Activated CD4-positive, CD25-positive, alpha-beta regulatory T cell (primary cell): ENCODE measurements at regions not wholly inside any gene's neighbourhood (a gene's known extent, or its start where the extent isn't known, plus 50 kb on each side); places are given as distances from the start of the nearest gene placed in this dataset.

ENCODE experiments used
- DNase-seq, 4 experiments: peaks; one replicate each; lab custom pipeline; 2025; lab: John Stamatoyannopoulos, UW

- DNase-seq: no peak
These were observed 285.6 kb downstream of the ETS1 start for GRCh38 chr11:128301756-128302155.

DNA sequence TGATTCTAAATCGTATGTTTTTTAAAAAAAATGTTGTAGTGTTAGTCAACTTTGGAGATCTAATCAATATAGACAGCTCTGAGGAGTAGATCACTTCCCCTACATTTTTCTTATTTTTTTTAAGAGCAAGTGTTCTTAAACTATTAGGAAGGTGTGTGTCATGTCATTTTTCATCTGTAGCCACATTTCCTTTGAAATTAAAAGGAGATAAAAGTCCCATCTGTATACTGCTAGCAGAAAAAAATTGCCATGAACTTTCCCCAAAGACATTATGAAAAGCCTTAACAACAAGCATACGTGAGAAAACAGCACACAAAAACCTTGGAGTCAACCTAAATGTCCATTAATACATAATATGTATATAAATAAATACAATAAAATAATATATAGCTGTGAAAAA is 286.6 kb downstream of the ETS1 start:
- DNase-seq: no peak

DNA sequence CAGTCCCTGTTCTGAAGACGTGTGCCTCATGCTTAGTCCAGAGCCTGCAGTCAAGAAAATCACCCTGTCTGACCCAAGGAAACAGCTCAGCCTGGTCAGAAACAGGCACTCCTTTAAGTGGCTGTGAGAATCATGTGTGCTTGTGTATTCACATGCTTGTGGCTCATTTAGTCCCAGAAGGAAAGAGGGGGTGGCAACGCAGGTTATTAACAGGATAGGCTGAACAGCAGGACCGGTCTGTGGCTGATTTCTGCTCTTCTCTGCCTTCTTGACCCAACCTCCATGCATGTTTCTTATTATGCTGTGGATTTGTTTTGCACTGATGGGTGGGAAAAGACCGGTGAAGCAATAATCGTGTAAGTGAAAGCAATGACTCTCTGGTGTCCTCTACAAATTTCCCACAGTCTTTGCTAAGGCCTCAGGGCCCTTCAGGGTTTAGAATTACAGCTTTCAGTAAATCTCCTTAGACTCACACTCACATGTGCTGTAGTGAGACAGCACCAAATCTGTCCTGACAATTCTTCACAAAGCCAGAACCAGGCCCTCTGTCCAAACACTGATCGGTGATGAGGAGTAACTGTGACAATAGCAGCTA is 288.1 kb downstream of the ETS1 start:
- no peak for DNase-seq

GRCh38 chr11:128298271-128298670 is 289.1 kb downstream of the ETS1 start:
- no peak for DNase-seq

GRCh38 chr11:128297805-128298204 is 289.6 kb downstream of the ETS1 start:
- DNase-seq: no peak

- DNase-seq: no peak
These were observed 290.2 kb downstream of the ETS1 start for GRCh38 chr11:128297091-128297651.

DNA sequence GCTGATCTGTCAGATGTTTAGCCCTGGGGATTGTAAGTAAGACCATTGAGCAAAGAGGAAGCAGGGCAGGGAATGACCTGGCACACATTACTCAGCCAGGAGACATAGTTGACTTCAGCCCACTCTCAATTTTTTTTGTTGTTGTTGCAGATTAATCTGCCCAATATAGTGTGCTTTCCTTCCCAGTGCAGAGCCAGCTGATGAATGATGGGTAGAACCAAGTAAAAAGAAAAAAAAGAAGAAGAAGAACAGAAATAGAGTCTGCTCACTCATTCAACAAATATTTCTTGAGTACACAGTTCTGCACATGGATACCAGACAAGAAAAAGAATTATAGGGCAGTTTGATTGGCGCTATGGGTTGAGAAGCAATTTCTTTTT is 292.7 kb downstream of the ETS1 start:
- DNase-seq: no peak

GRCh38 chr11:128294001-128294670 is 293.2 kb downstream of the ETS1 start:
- DNase-seq: no peak

DNA sequence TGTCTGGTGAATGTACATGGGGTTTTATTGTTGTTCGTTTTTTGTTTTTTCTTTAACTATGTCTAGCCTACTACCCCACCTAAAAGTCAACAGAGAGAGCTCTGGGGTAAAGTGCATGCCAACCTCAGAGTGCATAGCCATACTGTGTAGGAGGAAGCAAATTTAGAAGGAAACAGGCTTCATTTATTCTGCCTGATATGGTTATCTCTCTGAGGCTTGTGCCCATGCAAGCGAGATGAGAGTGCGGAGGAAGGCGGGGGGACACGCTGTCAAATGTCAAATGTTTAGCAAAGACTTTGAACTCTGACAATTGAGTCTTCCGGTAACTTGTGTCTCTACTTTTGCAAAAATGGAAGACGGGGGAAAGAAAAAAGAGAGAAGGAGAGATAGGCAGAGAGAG is 295.5 kb downstream of the ETS1 start:
- DNase-seq: peak in 2 of 4 experiments; percentile 37 to 47

DNA sequence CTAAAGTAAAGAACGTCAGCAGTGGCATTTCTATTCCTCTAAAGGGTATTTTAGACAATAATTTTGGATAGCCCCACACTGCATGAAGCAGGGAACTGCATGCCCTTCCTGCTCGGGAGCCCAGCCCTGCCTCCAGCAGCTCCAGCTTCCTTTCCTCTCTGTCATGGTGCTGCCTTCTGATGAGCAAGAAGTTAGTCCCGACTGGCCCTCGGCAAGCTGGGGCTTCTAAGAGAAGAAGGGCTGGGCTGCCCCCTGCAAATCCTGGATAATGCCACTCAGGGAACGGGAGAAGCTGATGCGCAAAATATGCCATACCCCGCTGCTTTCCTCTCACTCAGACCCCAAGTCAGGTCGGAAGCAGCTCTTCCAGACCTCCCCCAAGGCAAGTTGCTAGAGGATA is 296.4 kb downstream of the ETS1 start:
- DNase-seq: no peak

DNA sequence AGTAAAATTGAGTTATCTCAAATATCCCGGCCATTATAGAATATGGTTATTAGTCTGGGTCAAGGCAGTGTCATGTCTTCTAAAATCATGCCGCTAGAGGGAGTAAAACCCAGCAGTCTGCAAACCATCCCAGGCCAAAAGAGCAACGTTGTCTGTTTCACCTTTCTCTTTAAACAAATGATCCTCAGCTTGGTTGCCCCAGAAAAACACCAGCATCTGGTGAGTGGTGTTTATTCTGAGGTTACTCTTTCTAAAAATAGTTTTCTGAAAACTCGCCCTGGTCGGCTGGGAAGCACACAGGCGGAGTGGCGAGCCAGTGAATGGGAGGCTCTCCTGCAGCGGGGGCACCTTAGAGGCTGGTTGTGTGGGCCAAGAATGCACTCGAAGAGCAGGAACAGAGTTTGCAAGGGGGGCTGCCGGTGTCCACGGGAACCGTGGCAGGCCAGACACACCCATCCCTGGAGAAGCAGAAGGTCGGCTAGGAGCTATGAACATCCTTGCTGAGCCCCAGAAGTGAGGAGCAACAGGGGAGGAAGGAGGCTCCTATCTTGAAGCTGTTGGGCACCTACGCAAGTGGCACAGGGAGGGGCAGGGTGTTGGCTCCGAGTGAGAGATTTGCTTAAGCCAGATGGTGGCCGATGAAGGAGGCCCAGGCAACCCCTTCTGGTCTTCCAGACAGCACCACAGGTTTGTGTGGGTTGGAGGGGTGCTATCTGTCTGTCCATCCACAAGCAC is 297.1 kb downstream of the ETS1 start:
- peak; percentile 32 to 56 (median 36) for DNase-seq

GRCh38 chr11:128289048-128289447 is 298.3 kb downstream of the ETS1 start:
- DNase-seq: no peak

DNA sequence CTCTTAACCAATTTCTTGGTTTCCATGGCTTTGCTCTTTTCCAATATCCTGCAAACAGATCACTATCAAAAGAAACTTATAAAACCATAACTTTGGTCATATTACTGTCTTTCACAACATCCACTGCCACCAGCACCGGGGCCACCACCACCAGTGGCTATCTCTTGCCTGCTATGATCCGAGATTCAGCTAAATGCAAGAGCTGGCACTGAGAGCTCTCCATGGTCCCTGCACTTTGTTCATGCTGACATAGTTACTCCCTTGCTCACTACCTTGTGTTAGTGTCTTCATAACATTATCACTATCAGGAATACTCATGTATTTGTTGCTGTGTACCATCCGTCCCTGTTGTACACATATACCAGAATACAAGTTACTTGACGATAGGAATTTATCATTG is 299.0 kb downstream of the ETS1 start:
- no peak for DNase-seq

DNA sequence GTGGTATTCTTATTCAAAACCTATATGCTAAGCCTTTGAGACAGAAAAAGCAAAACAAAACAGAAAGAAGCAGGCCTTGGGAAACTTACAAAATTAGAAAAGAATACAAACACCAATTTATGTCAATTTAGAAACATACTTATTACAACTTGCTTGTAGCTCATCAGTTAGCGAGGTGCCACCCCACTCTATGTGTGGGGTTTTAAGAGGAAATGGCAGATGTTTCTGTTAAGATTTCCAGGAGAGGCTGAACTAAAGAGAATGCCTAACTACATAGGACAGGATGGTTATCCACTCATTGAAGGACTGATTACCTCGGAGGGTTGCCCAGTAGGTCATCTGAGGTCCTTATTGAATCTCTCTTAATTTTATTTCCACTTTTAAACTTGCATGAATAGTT is 302.0 kb downstream of the ETS1 start:
- no peak for DNase-seq

DNA sequence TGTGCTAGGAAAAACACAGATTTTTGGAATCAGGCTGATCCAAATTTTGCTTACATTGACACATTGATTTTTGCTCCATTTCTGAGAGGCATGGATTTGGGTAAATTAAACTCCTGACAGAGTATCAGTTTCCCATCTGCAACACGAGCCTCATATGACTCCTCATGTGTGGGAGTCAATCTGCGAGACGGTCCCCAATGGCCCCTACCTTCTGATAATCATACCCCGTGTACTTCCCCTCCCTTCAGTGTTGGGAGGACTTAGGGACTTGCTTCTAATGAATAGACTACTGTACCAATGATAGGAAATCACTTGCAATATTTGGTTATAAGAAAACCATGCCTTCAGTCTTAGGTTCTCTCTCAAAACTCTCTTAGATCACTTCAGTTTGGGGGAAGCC is 302.7 kb downstream of the ETS1 start:
- no peak for DNase-seq

- DNase-seq: no peak
These were observed 303.9 kb downstream of the ETS1 start for GRCh38 chr11:128283451-128283850.

DNA sequence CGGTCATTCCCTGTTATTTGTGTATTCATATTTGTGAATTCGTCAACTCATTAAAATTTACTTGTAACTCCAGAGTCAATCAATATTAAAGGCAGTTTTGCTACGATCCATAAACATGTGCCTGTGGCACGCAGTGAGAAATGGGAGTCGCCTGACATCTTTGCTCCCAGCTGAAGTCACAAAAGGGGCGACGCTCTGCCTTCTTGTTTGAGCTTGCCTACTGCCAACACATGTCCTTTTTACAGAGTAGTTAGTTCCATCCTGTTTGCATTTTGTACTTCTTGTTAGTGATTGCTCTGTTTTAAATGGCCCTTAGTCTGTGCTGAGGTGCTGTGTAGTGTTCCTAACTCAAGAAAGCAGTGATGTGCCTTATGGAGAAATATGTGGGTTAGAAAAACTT is 305.3 kb downstream of the ETS1 start:
- DNase-seq: no peak

DNA sequence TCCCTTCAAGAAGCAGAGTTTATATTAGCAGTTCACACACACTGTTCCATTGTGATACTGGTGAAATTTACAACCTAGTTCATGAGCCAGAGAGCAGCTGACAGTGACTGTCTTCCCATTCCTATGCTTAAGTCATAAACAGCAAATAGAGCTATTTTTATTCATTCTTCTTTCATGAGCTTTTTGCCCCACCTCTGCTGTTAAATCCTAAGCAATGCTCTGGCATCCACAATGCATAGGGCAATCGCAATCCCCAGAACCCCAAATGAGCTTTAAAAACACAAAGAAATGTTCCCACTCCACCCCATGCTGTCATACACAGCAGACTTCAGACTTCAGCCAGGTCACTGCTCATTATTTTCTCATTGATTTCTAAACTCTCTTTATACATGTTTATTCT is 307.5 kb downstream of the ETS1 start:
- DNase-seq: no peak

- DNase-seq: no peak
These were observed 313.6 kb downstream of the ETS1 start for GRCh38 chr11:128273736-128274135.

- DNase-seq: no peak
These were observed 316.0 kb downstream of the ETS1 start for GRCh38 chr11:128271401-128271800.

- DNase-seq: no peak
These were observed 317.9 kb downstream of the ETS1 start for GRCh38 chr11:128269466-128269865.

GRCh38 chr11:128266893-128267292 is 320.5 kb downstream of the ETS1 start:
- no peak for DNase-seq
